ENCODE measurements at regions not wholly inside any gene's neighbourhood (a gene's known extent, or its start where the extent isn't known, plus 50 kb on each side); places are given as distances from the start of the nearest gene placed in this dataset.

GRCh38 chr15:39053480-39053879 is 488.9 kb upstream of the RASGRP1 start:
- ChIA-PET POLR2A (interaction anchor here (0.6 kb wide), 1 partner anchor 50 kb away, joined by 3 read pairs; no protein-coding TSS in a partner anchor), CTCF (no interaction called here)
- TF ChIP-seq, protein P1, sequence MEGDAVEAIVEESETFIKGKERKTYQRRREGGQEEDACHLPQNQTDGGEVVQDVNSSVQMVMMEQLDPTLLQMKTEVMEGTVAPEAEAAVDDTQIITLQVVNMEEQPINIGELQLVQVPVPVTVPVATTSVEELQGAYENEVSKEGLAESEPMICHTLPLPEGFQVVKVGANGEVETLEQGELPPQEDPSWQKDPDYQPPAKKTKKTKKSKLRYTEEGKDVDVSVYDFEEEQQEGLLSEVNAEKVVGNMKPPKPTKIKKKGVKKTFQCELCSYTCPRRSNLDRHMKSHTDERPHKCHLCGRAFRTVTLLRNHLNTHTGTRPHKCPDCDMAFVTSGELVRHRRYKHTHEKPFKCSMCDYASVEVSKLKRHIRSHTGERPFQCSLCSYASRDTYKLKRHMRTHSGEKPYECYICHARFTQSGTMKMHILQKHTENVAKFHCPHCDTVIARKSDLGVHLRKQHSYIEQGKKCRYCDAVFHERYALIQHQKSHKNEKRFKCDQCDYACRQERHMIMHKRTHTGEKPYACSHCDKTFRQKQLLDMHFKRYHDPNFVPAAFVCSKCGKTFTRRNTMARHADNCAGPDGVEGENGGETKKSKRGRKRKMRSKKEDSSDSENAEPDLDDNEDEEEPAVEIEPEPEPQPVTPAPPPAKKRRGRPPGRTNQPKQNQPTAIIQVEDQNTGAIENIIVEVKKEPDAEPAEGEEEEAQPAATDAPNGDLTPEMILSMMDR (IDR thresholded peaks at IDR 0.05; ENCODE audit: control extremely low read depth, extremely low read depth, low read depth, missing control alignments), result no peak
- no peak for DNase-seq (ENCODE audit: extremely low spot score)

GRCh38 chr15:39054128-39054732 is 489.6 kb upstream of the RASGRP1 start:
- TF ChIP-seq, protein P1 (IDR thresholded peaks at IDR 0.05; ENCODE audit: control extremely low read depth, extremely low read depth, low read depth, missing control alignments), result no peak
- ChIA-PET POLR2A (no interaction called here), CTCF (no interaction called here)

DNA sequence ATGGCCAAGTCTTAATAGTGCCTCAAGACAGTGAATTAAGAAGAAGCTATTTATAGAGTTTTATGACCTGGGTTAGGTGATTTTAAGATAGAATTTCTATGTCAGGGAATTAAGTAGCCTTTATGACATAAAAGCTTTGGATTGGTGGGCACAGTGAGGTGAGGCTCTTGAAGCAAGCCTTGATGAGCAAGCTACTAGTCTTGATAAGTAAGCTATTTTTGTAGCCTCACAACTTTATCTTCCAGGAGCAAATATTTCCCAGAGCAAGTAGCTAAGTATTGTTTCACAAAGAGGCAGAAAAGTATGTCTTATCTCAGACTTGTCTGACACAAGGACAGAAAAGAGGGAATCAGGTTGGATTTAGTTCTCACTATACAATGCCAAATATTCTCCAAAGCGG is 491.7 kb upstream of the RASGRP1 start:
- TF ChIP-seq, protein P1 (IDR thresholded peaks at IDR 0.05; ENCODE audit: control extremely low read depth, extremely low read depth, low read depth, missing control alignments), result no peak
- ChIA-PET POLR2A (no interaction called here), CTCF (interaction anchor here (1.0 to 1.1 kb wide), 3 partner anchors 9 to 23 kb away, joined by 3 read pairs; no protein-coding TSS in a partner anchor)
- DNase-seq (ENCODE audit: extremely low spot score), result no peak

More at GRCh38 chr15:39054128-39054732, 489.6 kb upstream of the RASGRP1 start:
- DNase-seq (ENCODE audit: extremely low spot score), result no peak

- ChIA-PET CTCF (interaction anchor here (1.7 kb wide), 1 partner anchor 10 kb away, joined by 4 read pairs; no protein-coding TSS in a partner anchor), POLR2A (no interaction called here)
- DNase-seq (ENCODE audit: extremely low spot score), result no peak
- TF ChIP-seq, protein P1 (IDR thresholded peaks at IDR 0.05; ENCODE audit: control extremely low read depth, extremely low read depth, low read depth, missing control alignments), result no peak
Measured at GRCh38 chr15:39058351-39059131, 493.9 kb upstream of the RASGRP1 start.

- CTCF ChIA-PET, result no interaction called here
- POLR2A ChIA-PET, result no interaction called here
- TF ChIP-seq, protein P1 (IDR thresholded peaks at IDR 0.05; ENCODE audit: control extremely low read depth, extremely low read depth, low read depth, missing control alignments), result no peak
- no peak for DNase-seq (ENCODE audit: extremely low spot score)
Measured at GRCh38 chr15:39059917-39060316, 495.3 kb upstream of the RASGRP1 start.

GRCh38 chr15:39061952-39062464 is 497.4 kb upstream of the RASGRP1 start:
- POLR2A ChIA-PET, result no interaction called here
- no peak for DNase-seq (ENCODE audit: extremely low spot score)
- TF ChIP-seq, protein P1 (IDR thresholded peaks at IDR 0.05; ENCODE audit: control extremely low read depth, extremely low read depth, low read depth, missing control alignments), result no peak
- CTCF ChIA-PET, result no interaction called here

Data from GM10248 (cell line).